IPS DF 19.7 (cell line): ENCODE measurements at regions not wholly inside any gene's neighbourhood (a gene's known extent, or its start where the extent isn't known, plus 50 kb on each side); places are given as distances from the start of the nearest gene placed in this dataset.

Experiments
- DNase-seq: peaks from one replicate; pipeline ENCODE4 v3.0.0-alpha.2; 2013; ENCODE audit warnings: low read depth, low spot score

DNA sequence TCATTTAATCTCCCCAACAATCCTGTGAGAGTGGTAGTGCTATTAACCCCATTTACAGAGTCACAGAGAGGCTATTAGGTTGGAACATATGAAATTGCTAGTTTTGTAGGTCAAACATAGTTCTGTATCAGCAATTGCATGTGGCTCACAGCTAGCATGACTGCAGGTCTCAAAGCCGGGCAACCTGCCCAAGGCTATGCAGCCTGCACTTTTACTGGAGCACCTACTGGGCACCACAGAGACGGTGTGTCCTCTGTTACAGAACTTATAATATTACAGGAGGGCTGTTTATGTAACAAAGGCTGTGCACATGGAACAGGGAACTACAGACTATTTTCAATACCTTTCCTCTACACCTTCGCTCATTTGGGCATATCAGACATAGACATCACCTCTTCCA is 355.8 kb downstream of the RPS24 start:
- DNase-seq = no peak

GRCh38 chr10:78390051-78390450 is 356.4 kb downstream of the RPS24 start:
- DNase-seq = no peak

DNA sequence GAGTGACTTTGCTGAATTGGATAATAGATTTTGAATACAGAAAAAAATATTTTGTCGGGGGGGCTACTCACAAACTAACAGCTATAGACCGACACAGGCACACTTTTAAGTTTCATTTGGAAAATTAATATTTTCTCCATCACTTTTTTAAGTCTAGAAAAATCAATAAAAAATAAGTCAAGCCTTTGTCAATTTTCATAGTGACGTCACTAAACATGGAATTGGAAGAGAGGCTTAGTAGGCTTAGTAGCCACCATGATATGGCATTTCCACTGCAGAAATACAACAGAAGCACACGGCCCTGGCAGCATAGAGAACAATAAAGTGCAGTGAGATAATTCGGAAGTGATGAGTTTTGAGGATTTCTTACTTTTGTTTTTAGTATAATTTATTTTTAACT is 357.2 kb downstream of the RPS24 start:
- no peak for DNase-seq

DNA sequence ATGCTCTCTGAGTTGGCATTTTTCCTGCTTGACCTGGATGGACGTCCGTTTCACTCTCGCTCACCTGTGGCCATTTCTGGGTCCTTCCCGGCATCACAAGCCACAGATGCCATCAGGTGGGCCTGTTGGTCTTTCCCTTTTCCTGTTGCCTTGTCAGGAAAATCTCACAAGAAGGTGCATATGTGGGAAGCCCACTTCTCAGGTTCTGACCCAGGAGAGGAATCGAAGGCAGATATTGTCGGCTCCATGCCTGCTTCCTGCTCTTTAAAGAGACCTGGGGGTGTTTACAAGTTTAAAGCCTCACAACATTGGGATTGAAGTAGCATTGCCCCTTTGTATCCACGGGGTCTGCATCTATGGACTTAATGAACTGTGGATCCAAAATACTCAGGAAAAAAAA is 357.9 kb downstream of the RPS24 start:
- no peak for DNase-seq

DNA sequence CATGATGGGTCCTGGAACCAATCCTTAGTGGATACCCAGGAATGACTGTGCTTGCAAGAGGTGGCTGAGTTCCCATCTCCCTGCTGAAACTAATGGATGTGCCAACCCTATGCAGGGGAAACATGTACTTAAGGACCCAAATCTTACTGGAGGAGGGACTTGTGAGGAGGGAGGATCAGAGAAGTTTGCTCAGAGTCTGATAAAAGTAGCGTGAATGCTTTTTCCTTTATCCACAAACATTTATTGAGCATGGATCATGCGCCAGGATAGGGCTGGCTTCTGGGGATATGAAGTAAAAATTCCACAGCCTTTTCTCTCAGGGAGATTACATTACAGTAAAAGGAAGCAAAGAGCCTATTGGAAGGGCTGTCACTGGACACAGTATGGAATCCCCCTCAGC is 358.5 kb downstream of the RPS24 start:
- no peak for DNase-seq

DNA sequence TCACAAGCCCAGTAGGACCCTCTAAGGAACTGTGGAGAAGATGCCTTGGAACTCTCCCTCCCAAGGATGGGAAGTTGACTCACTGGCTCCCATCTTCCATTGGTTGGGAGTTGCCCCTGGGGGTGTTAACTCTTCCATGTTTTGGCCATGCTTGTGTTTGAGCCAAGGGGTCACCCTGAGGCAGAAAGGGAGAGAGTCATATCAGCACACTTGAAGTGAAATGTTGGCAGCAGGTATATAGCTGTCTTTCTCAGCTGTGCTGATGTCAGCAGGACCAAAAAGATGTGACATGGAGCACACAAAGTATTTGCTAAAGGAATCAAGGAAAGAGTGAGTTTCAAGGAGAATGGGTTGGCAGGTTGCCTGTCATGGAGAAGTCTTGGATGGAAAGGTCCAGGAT is 359.4 kb downstream of the RPS24 start:
- no peak for DNase-seq

DNA sequence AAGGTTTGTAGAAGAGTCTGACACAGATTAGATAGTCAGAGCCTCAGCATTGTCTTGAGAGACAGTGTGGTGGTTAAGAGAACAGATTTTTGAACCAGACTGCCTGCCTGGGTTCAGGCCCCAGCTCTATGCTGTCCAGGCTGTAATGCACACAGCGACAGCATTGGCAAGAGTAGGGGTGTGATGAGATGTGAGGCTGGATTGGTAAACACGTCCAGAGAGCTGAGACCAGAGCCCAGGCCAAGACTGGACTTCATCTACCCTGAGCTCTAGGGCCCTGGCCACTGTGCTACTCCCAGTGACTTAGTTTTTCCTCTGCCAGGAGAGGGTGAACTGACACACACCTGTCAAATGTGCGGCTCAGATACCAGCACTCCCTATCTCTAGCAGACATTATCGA is 360.4 kb downstream of the RPS24 start:
- no peak for DNase-seq

DNA sequence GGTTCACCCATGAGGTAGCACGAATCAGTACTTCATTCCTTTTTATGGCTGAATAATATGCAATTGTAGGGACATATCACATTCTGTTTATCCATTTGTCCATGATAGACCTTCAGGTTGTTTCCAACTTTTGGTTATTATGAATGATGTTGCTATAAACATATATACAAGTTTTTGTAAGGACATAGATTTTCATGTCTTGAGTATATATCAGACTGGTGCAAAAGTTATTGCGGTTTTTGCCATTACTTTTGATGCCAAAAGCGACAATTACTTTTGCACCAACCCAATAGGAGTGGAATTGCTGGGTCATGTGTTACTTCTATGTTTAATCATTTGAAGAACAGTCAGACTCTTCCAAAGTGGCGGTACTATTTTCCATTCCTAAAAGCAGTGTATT is 361.5 kb downstream of the RPS24 start:
- DNase-seq = no peak

GRCh38 chr10:78396754-78397153 is 363.1 kb downstream of the RPS24 start:
- no peak for DNase-seq

- no peak for DNase-seq
These were observed 364.1 kb downstream of the RPS24 start for GRCh38 chr10:78397786-78398185.

- DNase-seq = no peak
These were observed 364.7 kb downstream of the RPS24 start for GRCh38 chr10:78398382-78398781.

DNA sequence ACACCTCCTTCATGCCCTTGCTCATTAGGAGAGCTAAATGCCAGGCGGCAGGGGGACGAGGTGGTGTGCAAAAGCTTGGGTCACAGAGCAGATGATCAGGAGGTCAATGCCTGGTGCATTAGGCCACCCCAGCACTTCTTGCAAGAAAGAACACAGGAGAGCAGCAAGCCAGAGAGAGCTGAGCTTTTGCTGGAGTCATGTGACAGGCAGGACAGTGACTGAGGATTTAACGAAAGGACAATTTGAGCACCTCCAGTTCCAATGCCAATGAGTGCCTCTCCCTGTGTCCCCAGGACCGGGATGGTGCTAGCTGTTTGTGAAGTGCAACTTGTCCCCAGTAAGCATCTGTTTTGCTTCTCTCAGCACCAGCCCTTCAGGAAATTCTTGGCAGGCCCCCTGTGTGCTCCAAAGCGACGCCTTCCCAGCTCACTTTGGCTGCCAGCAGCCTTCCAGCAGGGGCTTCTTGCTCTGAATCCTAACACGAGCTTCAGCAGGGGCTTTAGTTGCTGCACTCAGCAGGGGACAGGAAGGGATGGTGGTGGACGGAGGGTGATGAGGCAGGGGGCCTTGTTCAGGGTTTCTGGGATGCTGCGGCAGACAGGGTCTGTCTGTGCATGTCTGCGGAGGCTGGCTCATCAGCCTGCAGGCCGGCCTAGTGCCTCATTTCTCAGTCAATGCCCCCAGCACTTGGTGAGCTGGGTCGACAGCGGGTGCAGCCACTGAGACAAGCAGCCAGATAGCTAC is 368.1 kb downstream of the RPS24 start:
- DNase-seq = no peak

DNA sequence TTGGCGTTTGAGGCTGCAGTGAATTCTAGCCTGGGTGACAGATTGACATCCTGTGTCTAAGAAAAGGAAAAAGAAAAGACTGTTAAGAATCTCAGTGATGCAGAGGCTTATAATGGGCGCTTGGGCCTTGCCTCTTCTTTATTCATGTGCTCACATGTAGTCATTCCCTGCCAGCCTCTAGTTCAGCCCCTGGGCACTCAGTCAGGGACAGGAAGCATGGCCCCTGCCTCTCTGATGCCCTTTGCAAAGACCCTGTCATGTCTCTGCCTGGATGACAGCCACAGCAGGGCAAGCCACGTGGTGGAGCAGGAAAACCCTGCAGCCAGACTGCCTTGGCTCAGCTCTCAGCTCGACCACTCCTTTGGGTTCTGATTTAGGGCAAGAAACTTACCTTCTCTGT is 368.9 kb downstream of the RPS24 start:
- DNase-seq = no peak

DNA sequence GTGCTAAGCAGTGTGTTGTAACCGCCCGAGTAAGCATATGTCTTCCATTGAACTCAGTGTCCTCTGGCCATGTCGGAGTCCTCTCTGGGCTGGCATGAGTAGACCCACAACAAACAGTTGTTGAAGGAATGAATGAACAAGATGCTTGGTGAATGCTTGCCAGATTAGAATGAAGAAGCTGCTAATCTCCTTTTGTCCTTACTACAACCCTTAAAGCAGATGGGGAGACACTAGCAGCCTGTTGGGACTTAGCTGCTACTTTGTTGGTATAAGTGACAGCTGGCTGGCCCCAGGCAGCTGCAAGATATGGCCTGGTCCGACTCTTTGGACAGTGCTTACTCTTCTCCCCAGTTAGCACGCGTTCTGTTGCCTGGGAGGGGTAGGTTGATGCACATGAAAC is 370.1 kb downstream of the RPS24 start:
- DNase-seq = no peak

GRCh38 chr10:78404296-78404695 is 370.6 kb downstream of the RPS24 start:
- DNase-seq = no peak

DNA sequence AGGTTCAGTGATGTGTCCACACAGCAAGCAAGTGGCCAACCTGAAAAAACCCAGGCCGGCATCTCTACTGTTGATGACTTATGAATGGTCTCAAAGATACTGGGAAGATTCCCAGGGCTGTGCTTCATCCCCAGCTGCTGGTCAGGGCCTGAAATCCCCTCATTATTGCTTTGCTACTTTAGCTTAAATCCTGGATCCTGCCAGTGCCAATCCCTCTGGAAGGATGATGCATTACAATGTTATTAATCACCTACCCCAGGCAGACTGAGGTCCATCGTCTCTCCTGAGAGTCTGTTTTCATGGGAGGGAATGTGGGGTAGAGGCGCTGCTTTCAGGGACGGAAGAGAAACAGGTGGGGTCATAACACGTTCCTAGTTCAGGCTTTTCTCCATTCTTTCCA is 371.6 kb downstream of the RPS24 start:
- no peak for DNase-seq

DNA sequence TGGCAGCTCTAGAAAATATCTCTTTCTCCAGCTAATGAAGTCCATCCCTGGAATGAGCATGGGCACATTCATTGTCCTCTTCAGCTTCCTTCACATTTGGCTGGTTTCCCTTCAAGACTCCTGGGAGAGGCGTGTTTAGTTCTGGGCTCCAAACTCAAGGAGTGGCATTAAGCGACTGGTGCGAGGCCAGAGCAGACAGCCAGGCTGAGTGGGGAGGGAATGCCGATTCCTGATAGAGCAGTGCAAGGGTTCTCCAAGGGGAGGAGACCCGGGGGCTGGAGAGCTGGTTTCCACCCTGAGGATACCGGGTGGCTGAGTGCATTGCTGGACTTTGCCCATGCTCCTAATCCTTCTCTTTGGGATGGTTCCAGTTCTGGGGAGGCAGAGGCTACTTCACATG is 372.1 kb downstream of the RPS24 start:
- DNase-seq = no peak

GRCh38 chr10:78406648-78407008 is 373.0 kb downstream of the RPS24 start:
- no peak for DNase-seq

DNA sequence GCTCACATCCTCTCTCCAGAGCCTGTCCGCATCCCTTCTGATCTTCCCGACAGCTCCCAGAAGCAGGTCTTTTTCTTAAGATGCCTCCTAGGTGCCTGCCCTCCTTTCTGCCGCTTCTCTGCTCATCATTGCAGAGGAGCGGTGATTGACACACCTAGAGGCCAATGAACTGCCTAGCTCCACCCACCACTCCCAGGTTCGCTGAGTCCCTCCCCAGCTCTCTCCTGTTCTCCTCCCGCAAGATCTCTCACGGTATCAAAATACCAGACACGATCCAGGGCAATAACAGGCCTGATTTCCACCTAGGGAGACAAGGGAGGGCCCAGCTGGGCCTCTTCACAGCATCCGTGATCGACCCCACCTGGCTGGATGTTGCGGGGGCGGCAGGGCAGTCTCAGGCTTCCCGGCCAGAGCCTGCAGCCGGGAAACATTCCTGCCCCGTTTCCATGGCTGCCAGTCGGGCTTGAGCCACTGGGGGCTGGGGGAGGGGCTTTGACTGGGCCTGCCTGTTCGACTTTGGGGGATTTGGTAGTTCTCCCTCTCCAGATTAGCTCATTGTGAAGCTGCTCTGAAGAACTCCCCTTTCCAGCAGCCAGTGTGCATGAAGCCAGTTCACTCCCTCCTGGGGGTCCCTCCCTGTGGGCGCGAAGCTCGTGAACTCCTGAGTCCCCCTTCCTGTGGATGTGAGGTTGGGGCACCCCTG is 373.5 kb downstream of the RPS24 start:
- peak; percentile 96 for DNase-seq

DNA sequence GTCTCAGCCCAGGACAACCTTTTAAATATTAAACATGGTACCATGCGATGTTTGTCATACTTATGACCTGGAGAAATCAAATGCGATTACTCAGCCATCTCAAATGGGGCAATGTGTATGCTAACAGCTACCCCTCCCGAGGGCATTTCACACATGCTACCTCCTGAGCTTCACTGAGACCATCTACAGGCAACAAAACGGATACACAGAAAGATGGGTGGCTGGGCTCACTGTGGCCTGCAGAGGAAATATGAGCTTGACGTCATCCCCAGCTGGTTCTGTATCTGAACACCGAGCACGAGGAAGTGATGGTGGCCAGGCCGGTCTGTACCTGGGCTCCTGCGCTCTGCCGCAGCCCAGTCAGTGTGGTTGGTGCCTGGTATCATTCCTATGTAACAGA is 374.3 kb downstream of the RPS24 start:
- DNase-seq = no peak

- peak; percentile 17 for DNase-seq
These were observed 375.2 kb downstream of the RPS24 start for GRCh38 chr10:78408671-78409472.

- no peak for DNase-seq
These were observed 376.6 kb downstream of the RPS24 start for GRCh38 chr10:78410046-78410965.
